GM18505 (cell line): ENCODE measurements at regions not wholly inside any gene's neighbourhood (a gene's known extent, or its start where the extent isn't known, plus 50 kb on each side); places are given as distances from the start of the nearest gene placed in this dataset.

Source experiments
- ATAC-seq: cut with Tn5 transposase; IDR thresholded peaks from one replicate; pipeline ENCODE4 v1.9.1; 2021; ENCODE audit not compliant: unreplicated experiment
- POLR2A ChIP-seq: IDR thresholded peaks from 4 replicates; pipeline ENCODE4 v1.6.1; 2011; ENCODE audit warnings: borderline replicate concordance; ENCODE audit not compliant: insufficient read depth, insufficient read length; ENCODE audit errors: extremely low read depth

- TF ChIP-seq POLR2A: no peak
- ATAC-seq: no peak
Measured at GRCh38 chr5:124692950-124693349, 53.5 kb downstream of the ZNF608 start.

- ATAC-seq: no peak
- TF ChIP-seq POLR2A: no peak
Measured at GRCh38 chr5:124692324-124692723, 54.1 kb downstream of the ZNF608 start.

DNA sequence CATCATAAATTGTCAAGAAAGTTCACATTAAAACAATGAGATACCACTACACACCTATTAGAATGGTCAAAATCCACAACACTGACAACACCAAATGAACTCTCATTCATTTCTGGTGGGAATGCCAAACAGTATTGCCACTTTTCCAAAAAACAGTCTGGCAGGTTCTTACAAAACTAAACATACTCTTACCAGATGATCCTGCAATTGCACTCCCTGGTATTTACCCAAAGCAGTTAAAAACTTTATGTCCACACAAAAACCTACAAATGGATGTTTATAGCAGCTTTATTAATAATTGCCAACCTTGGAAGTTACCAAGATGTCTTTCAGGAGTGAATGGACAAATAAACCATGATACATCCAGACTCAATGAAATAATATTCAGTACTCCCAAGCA lies 56.8 kb downstream of the ZNF608 start:
- TF ChIP-seq POLR2A: no peak
- ATAC-seq: no peak

GRCh38 chr5:124686239-124687004 lies 60.0 kb downstream of the ZNF608 start:
- TF ChIP-seq POLR2A: no peak
- no peak for ATAC-seq

GRCh38 chr5:124685404-124685930 lies 61.0 kb downstream of the ZNF608 start:
- no peak for ATAC-seq
- no peak for TF ChIP-seq POLR2A

DNA sequence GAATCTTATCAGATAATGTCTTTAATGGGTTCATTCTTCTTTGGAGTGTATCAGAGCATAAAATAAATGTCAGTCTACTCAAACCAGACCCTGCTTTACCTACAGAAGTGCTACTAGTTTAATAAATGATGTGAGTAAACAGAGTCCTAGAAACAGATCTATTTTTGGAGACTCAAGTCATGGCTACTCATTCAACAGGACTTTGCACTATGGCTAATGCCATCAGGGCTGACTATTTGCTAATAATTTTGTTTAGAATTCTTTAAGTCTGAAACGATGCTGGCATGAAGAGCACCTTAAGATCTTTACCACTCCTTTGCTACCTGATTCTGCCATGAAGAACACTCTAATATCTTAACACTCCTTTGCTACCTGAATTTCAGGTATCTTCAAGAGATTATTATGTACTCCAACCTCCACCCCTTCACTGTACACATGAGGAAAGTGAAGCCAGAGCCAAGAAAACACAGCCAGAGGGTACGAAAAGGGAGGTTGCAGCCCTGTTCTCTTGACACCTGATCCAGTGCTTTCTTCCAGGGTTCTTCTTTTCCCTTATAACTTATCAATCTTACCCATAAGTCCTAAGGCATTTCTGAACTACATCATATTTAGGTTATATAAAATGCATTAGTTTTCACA lies 62.4 kb downstream of the ZNF608 start:
- no peak for ATAC-seq
- TF ChIP-seq POLR2A: no peak

DNA sequence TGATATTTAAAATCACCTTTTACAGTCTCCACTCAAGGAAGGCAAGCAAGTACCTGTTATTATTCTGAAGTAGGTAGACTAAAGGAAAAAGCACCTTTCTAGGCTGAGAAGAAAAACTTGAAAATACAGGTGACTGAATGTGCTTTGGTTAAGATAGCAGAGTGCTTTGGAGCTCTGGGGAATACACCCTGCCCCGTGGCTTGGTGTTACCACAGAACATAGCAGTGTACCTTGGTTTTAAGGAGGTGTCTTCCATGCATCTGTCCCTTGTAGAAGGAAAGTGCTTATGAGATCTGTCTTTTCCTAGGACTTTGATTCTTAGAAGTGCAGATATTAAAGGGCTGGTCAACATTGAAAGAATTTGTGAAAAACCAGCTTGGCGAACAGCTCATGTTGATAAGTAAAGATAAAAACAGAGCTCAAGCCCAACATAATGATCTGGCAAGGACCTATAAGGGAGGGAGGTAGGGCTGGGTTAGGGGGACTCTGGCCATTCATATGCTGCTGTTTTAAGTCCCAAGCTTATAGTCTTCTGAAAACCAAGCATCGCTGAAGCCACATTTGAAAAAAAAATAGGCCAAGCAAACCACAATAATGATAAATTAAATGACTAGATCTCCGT lies 66.8 kb downstream of the ZNF608 start:
- TF ChIP-seq POLR2A: no peak
- no peak for ATAC-seq

- no peak for ATAC-seq
- no peak for TF ChIP-seq POLR2A
Measured at GRCh38 chr5:124678922-124679519, 67.4 kb downstream of the ZNF608 start.

DNA sequence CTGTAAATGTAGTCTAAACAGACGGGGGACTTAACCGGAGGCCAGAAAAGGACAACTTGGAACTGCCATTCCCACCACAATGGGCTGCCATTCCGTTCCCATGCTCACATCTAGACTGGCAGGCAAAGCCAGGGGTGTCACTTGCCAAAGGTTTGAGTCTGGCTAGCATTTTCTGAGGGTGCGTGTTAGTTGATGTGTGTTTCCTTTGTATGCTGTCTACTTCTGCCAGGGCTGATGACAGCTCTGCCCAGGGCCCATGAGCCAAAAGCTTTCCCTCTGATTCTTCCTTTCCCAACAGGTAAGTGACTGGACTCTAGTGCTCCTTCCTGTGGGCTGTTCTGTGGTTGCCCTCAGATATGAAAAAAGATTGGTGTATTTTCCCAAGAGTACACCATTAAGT lies 68.0 kb downstream of the ZNF608 start:
- no peak for ATAC-seq
- no peak for TF ChIP-seq POLR2A

- no peak for ATAC-seq
- no peak for TF ChIP-seq POLR2A
Measured at GRCh38 chr5:124677374-124678351, 68.8 kb downstream of the ZNF608 start.

DNA sequence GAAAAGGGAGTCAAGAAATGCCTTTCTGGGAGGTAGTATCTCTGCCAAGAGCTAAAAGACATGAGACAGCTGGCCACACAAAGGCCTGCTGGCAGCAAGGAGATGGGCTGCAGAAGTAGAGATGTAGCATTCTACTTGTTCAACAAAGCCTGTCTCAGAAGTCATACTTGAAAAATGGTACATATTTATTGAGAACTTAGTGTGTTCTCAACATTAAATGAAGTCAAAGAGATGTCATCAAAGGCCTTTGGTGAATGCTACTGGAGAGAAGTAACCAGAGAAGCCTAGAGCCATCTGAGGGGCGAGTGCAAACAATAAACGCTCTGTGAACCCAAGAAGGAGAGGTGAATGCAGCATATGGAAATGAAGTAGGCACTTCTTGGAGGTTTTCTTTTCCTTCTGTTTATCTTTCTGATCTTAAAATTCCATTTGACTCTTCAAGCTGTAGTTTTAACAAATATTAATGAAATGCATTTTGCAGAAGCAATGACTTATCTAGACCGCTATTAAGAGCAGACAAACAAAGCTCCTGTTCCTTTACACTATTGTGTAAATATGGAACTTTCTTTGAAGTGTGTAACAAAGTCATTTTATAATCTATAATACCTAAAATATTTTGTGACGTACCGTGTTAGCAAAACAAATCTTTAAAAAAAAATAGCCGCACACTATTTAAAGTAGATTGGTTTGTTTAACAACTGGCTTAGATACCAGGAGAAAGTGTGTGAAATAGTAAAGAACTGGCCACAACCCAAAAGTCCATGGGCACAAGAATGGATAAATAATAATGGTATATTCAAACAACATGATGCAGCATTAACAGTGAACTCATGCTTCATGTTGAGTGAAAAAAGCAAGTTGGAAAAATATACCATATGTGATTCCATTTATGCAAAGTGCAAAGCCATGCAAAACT lies 70.2 kb downstream of the ZNF608 start:
- no peak for TF ChIP-seq POLR2A
- ATAC-seq: no peak
